Hematopoietic multipotent progenitor cell treated with erythropoietin and hydrocortisone succinate and interleukin-3 and kit ligand, for 17 days (in vitro differentiated cells): ENCODE measurements at regions not wholly inside any gene's neighbourhood (a gene's known extent, or its start where the extent isn't known, plus 50 kb on each side); places are given as distances from the start of the nearest gene placed in this dataset.

Source experiments
- DNase-seq: peaks from one replicate; pipeline ENCODE4 v3.0.0-alpha.2; 2015; ENCODE audit warnings: low spot score

GRCh38 chr20:39700528-39700927, 738.4 kb downstream of the DHX35 start:
- no peak for DNase-seq

- no peak for DNase-seq
Measured at GRCh38 chr20:39699166-39699725, 737.1 kb downstream of the DHX35 start.

DNA sequence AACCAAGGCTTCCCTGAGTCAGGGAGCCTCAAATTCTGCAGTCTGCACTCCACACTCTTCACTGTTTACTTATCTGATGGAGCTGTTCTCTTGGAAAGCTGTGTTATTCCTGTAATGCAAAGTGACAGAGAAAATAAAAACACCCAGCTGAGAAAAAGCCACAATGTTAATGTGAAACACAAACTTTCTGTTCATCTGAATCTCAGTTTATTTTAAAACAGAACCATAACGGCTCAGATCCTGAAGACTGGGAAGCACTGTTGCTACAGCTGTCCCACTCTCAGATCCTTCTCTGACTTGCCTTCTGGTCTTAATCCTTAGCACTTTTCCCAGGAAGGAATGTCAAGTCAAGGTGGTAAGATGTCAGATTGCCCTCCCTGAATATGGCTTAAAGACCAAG, 736.6 kb downstream of the DHX35 start:
- DNase-seq: no peak

DNA sequence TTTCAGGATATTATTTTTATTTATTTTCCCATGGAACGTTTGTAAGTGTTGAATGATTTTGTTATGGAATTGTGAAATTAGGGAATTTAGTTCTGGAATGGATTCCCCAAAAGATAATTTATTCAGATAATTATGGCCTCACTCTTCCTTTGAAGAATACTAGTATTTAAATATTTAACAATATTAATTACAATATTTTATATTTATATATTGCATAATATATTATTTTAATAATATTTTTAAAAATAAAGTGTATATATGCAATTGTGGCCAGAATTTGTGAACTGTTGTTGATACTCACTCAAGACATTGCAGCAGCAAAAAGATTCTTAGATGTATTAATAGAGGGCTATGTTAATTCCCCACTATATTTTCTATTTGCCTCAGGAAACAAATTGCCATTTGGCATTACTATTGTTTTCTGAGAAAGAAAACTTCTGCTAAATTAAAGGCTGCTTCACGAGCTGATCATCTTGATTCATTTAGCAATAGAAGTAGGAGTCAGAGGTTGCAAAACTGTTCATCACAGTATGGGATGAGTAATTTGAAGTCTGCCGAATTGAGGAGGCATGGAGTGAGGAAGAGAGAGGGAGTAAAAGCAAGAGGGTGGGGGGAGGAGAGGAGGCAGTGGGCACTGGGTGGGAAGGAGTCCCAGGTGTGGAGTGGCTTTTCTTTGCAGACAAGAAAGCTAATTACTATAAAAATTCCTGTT, 729.2 kb downstream of the DHX35 start:
- DNase-seq: no peak

DNA sequence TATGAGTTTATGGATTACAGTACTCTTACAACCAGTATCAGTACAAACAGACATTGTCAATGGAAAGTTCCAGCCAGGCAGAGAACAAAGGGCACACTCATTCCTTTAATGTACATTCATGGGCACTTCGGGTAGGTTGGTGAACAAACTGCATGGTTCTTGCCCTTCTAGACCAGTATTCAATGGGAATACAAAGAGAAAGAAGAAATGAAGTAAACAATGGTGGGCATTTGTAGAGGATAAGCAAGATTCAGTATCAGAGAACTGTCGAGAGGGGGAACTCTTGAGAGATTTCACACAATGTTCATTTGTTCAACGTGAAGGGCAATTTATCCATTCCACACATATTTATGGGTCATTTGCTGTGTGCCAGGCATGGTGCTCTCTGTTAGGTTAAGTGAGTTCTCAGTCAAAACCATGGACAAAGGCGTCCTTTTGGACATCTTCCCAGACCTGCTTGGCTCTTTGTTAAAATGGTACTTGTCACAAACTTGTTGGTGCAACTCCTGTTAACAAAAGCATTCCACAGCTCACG, 714.8 kb downstream of the DHX35 start:
- DNase-seq: no peak

DNA sequence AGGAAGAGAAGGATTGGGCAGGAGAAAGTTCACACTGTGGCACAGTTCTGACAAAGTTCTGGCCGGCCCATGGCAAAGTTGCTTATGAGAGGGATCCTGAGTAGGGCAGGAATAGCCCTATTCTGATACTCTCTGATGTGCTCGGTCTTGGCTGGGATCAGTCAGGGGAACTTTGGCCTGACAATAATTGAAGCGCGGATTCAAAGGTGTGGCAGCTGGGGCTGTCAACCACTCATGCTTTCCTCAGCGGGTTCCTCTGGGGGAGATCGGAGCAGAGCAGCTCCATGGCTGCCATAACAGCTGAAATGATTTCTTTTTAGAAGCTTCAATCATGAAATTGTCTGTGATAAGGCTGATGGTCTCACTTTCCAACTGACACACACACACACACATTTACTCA, 714.1 kb downstream of the DHX35 start:
- no peak for DNase-seq

GRCh38 chr20:39674842-39675241, 712.7 kb downstream of the DHX35 start:
- no peak for DNase-seq

DNA sequence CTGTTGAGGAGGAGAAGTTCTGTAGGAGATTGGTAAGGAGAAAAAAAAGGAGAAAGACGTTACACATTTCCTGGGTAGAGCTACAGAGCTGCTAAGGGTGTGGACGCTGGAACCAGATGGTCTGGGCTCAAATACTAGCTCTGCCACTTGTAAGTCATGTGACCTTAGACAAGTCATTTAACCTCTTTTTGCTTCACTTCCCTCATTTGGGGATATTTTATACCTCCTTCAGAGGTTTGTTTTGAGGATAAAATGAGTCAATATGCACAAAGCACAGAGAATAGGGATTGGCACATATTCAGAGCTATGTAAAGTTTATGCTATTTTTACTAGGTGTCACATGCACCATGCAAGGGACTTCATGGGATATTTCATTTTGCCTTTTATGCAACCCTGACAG, 708.8 kb downstream of the DHX35 start:
- DNase-seq: no peak

DNA sequence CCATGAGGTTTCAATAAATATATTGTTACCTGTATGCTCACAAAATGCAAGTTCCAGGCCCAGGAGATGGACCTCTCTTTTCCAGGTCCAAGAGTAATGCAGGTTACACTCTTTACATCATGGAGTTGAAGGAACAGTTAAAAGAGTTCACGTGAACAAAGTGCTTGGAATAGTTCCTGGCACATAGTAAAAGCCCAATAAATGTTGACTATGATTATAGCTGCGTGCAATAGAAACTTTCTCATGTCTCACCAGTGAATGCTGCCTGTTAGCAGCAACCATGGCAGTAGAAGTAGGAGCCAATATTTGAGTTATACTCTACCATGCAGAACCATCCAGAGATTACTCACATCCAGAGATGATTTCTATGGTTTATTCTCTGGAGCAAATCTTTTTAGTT, 707.5 kb downstream of the DHX35 start:
- no peak for DNase-seq

DNA sequence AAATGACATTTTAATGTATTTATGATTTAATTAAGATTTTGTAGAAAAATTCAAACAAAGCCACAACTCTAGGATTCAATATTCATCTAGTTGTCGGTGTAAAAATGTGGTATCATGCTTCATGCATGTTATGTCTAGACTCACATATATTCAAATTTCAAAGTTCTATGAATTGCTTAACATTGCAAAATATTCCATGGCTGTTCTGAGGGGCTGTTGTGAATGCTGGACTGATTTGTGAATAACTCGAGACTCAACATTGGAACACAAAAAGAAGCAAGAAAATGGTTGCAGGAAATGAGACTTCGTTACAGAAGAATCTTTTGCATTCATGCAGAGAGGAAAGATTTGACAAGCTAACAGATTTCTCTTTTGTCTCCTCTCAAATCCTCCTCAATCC, 705.9 kb downstream of the DHX35 start:
- DNase-seq: no peak

GRCh38 chr20:39661833-39662232, 699.7 kb downstream of the DHX35 start:
- no peak for DNase-seq

DNA sequence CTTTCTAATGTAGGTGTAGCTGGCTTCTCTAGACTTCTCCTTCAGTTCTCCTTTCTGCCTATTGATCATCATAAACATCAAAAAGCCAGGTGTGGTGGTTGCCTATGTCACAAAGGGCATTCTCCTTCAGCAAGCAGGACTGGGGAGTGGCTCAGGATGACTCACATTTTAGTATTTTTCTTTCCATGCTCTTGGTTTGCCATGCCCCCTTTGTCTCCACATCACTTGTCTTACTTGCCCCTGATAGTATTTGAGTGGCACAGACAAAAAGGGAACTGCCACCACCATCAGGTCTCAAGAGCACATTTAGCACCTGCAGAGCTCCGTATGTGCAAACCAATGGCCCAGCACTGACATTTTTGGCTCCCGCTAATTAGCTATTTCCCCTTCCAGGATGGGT, 698.8 kb downstream of the DHX35 start:
- no peak for DNase-seq

DNA sequence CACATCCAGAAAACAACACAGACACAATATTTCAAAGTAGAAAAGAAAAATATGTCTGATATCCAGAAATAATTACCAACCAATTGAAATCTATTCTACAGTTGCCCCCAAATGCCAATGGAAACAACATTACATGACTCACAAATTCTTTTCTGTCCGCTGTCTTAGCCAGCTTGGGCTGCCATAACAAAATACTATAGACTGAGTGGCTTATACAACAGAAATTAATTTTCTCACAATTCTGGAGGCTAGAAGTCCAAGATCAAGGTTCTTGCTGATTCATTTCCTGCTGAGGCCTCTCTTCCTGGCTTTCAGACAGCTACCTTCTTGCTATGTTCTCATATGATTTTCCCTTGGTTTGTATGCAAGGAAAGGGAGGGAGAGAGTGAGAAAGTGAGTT, 698.1 kb downstream of the DHX35 start:
- DNase-seq: no peak

DNA sequence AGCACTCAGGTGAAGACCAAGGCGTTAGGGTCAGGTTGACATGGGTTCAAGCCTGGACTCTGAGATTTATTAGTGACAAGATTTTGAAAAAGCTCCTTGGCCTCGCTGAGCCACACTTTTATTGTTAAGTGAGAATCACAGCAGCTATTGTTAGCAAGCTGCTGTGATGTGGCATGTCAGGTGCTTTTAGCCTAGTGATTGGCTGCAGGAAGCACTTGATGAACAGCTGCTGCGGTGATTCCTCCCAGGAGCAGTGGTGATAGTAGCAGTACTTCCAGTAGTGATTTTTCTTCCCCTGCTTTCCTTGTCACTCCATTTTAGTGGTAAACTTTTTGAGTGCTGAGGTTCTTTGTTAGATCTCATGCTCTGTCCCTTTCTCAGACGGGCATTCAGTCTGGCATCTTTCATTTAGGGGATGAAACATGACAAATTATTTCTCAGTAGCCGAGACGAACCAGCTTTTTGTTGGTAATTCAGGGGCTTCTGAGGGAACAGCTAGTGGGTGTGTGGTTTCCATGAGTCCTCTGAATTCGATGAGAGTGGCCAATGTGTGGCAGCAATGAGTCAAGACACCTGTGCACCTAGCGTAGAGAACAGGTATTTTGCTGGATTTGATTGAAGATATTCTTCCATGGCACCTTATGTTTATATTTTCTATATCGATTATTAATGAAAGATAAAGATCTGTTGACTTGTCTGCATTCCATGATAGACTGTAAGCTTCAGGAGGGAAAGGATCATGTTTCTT, 696.7 kb downstream of the DHX35 start:
- DNase-seq: no peak

DNA sequence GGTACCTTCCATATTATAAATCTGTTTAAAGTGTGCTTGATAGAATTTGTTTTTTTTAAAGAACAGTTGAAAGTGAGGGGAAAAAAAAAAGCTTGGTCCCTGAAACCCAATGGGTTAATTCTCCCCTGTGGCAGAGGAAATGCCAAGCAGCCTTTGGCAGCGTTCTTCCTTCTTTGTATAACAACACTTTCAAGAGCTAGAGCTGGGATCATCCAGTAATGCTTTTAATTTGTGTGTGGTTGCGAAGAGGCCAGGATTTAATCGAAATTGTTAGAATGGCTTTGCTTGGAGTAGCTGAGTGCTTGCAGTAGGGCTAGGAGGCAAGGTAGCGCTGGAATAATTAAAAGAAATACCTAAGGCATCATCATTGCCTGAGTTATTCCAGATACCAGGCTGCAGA, 692.0 kb downstream of the DHX35 start:
- no peak for DNase-seq

GRCh38 chr20:39651645-39652325, 689.6 kb downstream of the DHX35 start:
- DNase-seq: no peak

DNA sequence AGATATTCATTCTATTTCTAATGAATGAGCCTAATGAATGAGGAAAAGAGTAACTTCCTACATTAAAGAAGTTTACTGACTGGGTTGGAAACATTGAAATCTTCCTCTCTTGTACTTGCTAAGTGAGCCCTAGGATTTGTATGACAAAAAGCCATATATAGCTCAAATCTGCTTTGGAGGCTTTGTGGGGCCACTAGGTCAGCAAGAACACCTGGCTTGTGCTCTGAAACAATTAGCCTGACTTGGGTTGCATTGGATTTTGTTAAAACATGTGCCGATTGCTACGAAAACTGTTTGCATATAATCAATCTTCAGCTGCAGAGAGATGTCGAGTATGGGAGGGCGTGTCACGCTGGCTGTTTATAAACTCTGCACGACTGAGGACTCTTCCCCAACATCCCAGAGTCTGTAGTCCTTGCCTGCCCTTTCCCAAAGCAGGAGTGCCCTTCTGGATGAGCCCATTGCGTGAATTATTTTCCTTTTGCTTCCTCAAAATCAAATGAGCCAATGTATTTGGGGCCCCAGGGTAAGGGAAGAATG, 684.8 kb downstream of the DHX35 start:
- DNase-seq: no peak

GRCh38 chr20:39645131-39645530, 683.0 kb downstream of the DHX35 start:
- DNase-seq: no peak

- no peak for DNase-seq
Measured at GRCh38 chr20:39643292-39643691, 681.1 kb downstream of the DHX35 start.

DNA sequence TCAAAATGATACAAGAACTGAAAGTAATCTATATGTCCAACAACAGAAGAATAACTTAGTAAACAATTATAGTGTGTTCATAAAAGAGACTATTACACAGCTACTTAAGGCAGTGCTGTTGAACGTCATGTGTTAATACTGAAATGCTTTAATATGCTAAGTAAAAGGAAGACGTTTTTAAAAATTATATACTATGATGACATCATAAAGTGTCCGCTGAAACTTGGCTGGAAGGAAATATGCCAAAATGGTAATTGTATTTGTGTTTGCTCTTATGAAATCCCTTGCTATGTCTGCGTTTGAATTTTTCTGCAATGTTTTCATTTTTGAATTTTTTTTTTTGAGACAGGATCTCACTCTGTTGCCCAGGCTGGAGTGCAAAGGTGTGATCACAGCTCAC, 679.3 kb downstream of the DHX35 start:
- DNase-seq: no peak

- no peak for DNase-seq
Measured at GRCh38 chr20:39640147-39640546, 678.0 kb downstream of the DHX35 start.

DNA sequence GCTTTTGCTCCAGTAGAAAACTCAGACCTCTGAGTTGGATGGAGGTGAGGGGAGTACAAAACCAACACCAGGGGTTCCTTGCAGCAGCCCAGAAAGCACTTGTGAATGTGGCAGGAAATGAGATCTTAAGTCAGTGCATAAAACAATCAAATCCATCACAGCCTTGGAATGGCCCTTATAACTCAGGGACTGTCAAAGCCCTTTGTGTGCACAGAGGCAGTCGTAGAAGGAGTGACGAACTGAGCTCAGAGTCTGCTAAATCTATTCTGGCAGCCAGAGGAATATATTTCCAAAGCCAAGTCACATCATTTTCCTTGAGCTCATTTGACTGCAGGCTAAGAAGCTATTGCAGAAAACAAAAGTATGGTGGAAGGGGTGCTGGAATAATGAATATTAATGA, 676.6 kb downstream of the DHX35 start:
- no peak for DNase-seq
